H1 (cell line): ENCODE measurements at regions not wholly inside any gene's neighbourhood (a gene's known extent, or its start where the extent isn't known, plus 50 kb on each side); places are given as distances from the start of the nearest gene placed in this dataset.

ENCODE experiments used
- CTCF ChIA-PET: fragments of 300-600 bp; sonication (Branson Sonifier 250); formaldehyde crosslinking; loops from one replicate; lab custom pipeline; 2021; ENCODE audit not compliant: partially characterized antibody; lab: Charles Lee
- POLR2A ChIA-PET: fragments of 300-600 bp; sonication (Branson Sonifier 250); formaldehyde crosslinking; loops from one replicate; lab custom pipeline; 2021; ENCODE audit warnings: inconsistent platforms; ENCODE audit not compliant: partially characterized antibody; lab: Charles Lee
- DNase-seq, 2 experiments: peaks; one replicate each; pipeline versions ENCODE4 v3.0.0 to v3.0.0-alpha.2; 2010 to 2022; ENCODE audit warnings: low spot score in 2 of 2, low read depth in 1 of 2, mixed read lengths in 1 of 2
- FAIRE-seq: peaks from 2 replicates; lab custom pipeline; 2011; peaks lifted over from hg19 to GRCh38; lab: Jason Lieb, UNC
- H2AFZ ChIP-seq: 2 replicates; pipeline ENCODE4 v1.8.1; 2012; ENCODE audit warnings: low read length, inconsistent platforms
- H2AK5ac ChIP-seq: 2 replicates; pipeline ENCODE4 v1.6.1; 2013; ENCODE audit warnings: low read depth, low read length
- H2BK120ac ChIP-seq: replicated peaks from 2 replicates; pipeline ENCODE3; 2013; ENCODE audit warnings: low read depth, low read length, inconsistent platforms
- H2BK12ac ChIP-seq: 2 replicates; pipeline ENCODE4 v1.6.1; 2013; ENCODE audit warnings: low read depth, low read length
- H2BK15ac ChIP-seq: 2 replicates; pipeline ENCODE4 v1.6.1; 2013; ENCODE audit warnings: low read length
- H2BK20ac ChIP-seq: 2 replicates; pipeline ENCODE4 v1.6.1; 2013; ENCODE audit warnings: low read length
- H2BK5ac ChIP-seq: 2 replicates; pipeline ENCODE4 v1.6.1; 2013; ENCODE audit warnings: low read depth, low read length
- H3K14ac ChIP-seq: 2 replicates; pipeline ENCODE4 v1.6.1; 2013; ENCODE audit warnings: inconsistent platforms; ENCODE audit not compliant: insufficient read length
- H3K18ac ChIP-seq: 2 replicates; pipeline ENCODE4 v1.6.1; 2013; ENCODE audit warnings: low read length; ENCODE audit errors: extremely low read depth
- H3K23ac ChIP-seq: 2 replicates; pipeline ENCODE4 v1.6.1; 2013; ENCODE audit warnings: inconsistent platforms; ENCODE audit not compliant: insufficient read length
- H3K23me2 ChIP-seq: 2 replicates; pipeline ENCODE4 v1.6.1; 2013; ENCODE audit warnings: low read depth, low read length
- H3K27ac ChIP-seq: 2 replicates; pipeline ENCODE4 v1.6.1; 2011; ENCODE audit warnings: low read depth, low read length, inconsistent platforms
- H3K27me3 ChIP-seq, 4 experiments: replicated peaks in 1 of 4; 1 replicate in 1 of 4; 2 replicates in 3 of 4; pipeline versions ENCODE4 v1.6.1 to v1.8.1; 2011 to 2013; ENCODE audit warnings: low read length in 3 of 4, mild to moderate bottlenecking in 3 of 4, inconsistent platforms in 2 of 4, mixed read lengths in 2 of 4, moderate library complexity in 1 of 4; ENCODE audit not compliant: control insufficient read depth in 3 of 4, insufficient read depth in 3 of 4; ENCODE audit errors: extremely low read depth in 1 of 4
- H3K36me3 ChIP-seq, 4 experiments: 2 replicates each; pipeline versions ENCODE4 v1.6.1 to v1.8.1; 2011 to 2013; ENCODE audit warnings: mild to moderate bottlenecking in 4 of 4, low read length in 3 of 4, moderate library complexity in 2 of 4, control low read depth in 1 of 4, inconsistent platforms in 1 of 4; ENCODE audit not compliant: insufficient read depth in 4 of 4, control insufficient read depth in 2 of 4
- H3K4ac ChIP-seq: replicated peaks from 2 replicates; pipeline ENCODE3; 2013; ENCODE audit warnings: low read length, low read depth, mixed read lengths, inconsistent platforms; ENCODE audit not compliant: insufficient read length
- H3K4me1 ChIP-seq, 4 experiments: replicated peaks in 1 of 4; 1 replicate in 1 of 4; 2 replicates in 3 of 4; pipeline versions ENCODE4 v1.6.1 to v1.8.1; 2011 to 2013; ENCODE audit warnings: low read length in 3 of 4, inconsistent platforms in 2 of 4, mixed read lengths in 1 of 4; ENCODE audit not compliant: insufficient read depth in 4 of 4, control insufficient read depth in 3 of 4
- H3K4me2 ChIP-seq, 2 experiments: 2 replicates each; pipeline versions ENCODE4 v1.6.1 to v1.8.1; 2011 to 2013; ENCODE audit warnings: low read depth in 2 of 2, low read length in 2 of 2, control low read depth in 1 of 2, inconsistent platforms in 1 of 2, mild to moderate bottlenecking in 1 of 2; ENCODE audit not compliant: insufficient read depth in 1 of 2
- H3K4me3 ChIP-seq, 4 experiments: fragments of 200-600, 300-600 bp in 1 of 4; sonication (generic), shearing (Covaris generic), sonication (Bioruptor Twin) in 1 of 4; 2 replicates each; pipeline versions ENCODE4 v1.5.1 to v1.8.1; 2011 to 2016; ENCODE audit warnings: low read length in 4 of 4, low read depth in 3 of 4, control low read depth in 2 of 4, inconsistent platforms in 2 of 4, mild to moderate bottlenecking in 2 of 4, mixed read lengths in 1 of 4, moderate library complexity in 1 of 4; ENCODE audit not compliant: insufficient read depth in 2 of 4; ENCODE audit errors: extremely low read depth in 1 of 4
- H3K56ac ChIP-seq: replicated peaks from 2 replicates; pipeline ENCODE3; 2013; ENCODE audit warnings: low read depth, mild to moderate bottlenecking, mixed read lengths, low read length, inconsistent platforms; ENCODE audit not compliant: insufficient read length
- H3K79me1 ChIP-seq: 2 replicates; pipeline ENCODE4 v1.6.1; 2013; ENCODE audit warnings: low read depth, low read length, control low read depth
- H3K79me2 ChIP-seq, 2 experiments: 2 replicates each; pipeline versions ENCODE4 v1.6.1 to v1.8.1; 2012 to 2013; ENCODE audit warnings: low read length in 2 of 2, mild to moderate bottlenecking in 2 of 2, inconsistent platforms in 1 of 2; ENCODE audit not compliant: insufficient read depth in 2 of 2, control insufficient read depth in 1 of 2
- H3K9ac ChIP-seq, 4 experiments: replicated peaks in 1 of 4; 1 replicate in 1 of 4; 2 replicates in 3 of 4; pipeline versions ENCODE4 v1.6.1 to v1.8.1; 2011 to 2013; ENCODE audit warnings: low read depth in 3 of 4, low read length in 3 of 4, control low read depth in 2 of 4, mild to moderate bottlenecking in 2 of 4, moderate library complexity in 2 of 4, inconsistent platforms in 1 of 4; ENCODE audit errors: extremely low read depth in 1 of 4
- H3K9me3 ChIP-seq, 2 experiments: 2 replicates each; pipeline versions ENCODE4 v1.6.1 to v1.8.1; 2012 to 2013; ENCODE audit warnings: mild to moderate bottlenecking in 2 of 2, moderate library complexity in 2 of 2, control low read depth in 1 of 2, inconsistent platforms in 1 of 2, low read depth in 1 of 2, low read length in 1 of 2, mixed read lengths in 1 of 2; ENCODE audit not compliant: insufficient read depth in 2 of 2
- H4K20me1 ChIP-seq, 2 experiments: replicated peaks in 1 of 2; 2 replicates each; pipeline versions ENCODE3 to v1.8.1; 2011 to 2013; ENCODE audit warnings: inconsistent platforms in 2 of 2, low read length in 2 of 2, mild to moderate bottlenecking in 1 of 2; ENCODE audit not compliant: insufficient read depth in 2 of 2, control insufficient read depth in 1 of 2
- H4K5ac ChIP-seq: 2 replicates; pipeline ENCODE4 v1.6.1; 2013; ENCODE audit warnings: low read length, low read depth, mixed read lengths, inconsistent platforms; ENCODE audit not compliant: insufficient read length
- H4K8ac ChIP-seq: 2 replicates; pipeline ENCODE4 v1.8.0; 2013; ENCODE audit warnings: mild to moderate bottlenecking, moderate library complexity, low read length, inconsistent platforms; ENCODE audit not compliant: insufficient read depth; ENCODE audit errors: extremely low read depth
- H4K91ac ChIP-seq: replicated peaks from 2 replicates; pipeline ENCODE3; 2013; ENCODE audit warnings: low read length, mixed read lengths, inconsistent platforms; ENCODE audit not compliant: insufficient read length
- RAD21 ChIP-seq, 2 experiments: IDR thresholded peaks in 1 of 2; conservative IDR thresholded peaks in 1 of 2; 2 replicates each; pipeline ENCODE4 v1.6.1; 2011; ENCODE audit warnings: low read depth in 2 of 2, low read length in 2 of 2, improper control_type of control experiment in 1 of 2, inconsistent platforms in 1 of 2, mild to moderate bottlenecking in 1 of 2, moderate library complexity in 1 of 2
- SP1 ChIP-seq: IDR thresholded peaks from 2 replicates; pipeline ENCODE4 v1.6.1; 2011; ENCODE audit warnings: low read depth, low read length
- TCF12 ChIP-seq: IDR thresholded peaks from 2 replicates; pipeline ENCODE4 v1.6.1; 2011; ENCODE audit warnings: low read depth, mild to moderate bottlenecking, low read length
- WGBS, 2 experiments: shearing (Covaris generic) in 1 of 2; methylation state at CpG; one replicate each; pipeline versions ENCODE4 v1.1.6 to v1.1.7; 2013 to 2015; ENCODE audit warnings: low lambda C conversion rate in 2 of 2, mixed read lengths in 2 of 2, inconsistent platforms in 1 of 2, low coverage in 1 of 2, missing lambda C conversion rate in 1 of 2; ENCODE audit not compliant: insufficient replicate concordance in 2 of 2, insufficient coverage in 1 of 2, insufficient read length in 1 of 2; ENCODE audit errors: extremely low coverage in 1 of 2, missing lambda C conversion rate in 1 of 2; 5-methylcytosine and 5-hydroxymethylcytosine counted together
- TF ChIP-seq, protein P1 (sequence below): IDR thresholded peaks from 2 replicates; pipeline ENCODE4 v1.6.1; 2012; ENCODE audit warnings: low read length, inconsistent platforms
- TF ChIP-seq, protein P2 (sequence below): IDR thresholded peaks from 2 replicates; pipeline ENCODE4 v1.6.1; 2012; ENCODE audit warnings: inconsistent platforms

DNA sequence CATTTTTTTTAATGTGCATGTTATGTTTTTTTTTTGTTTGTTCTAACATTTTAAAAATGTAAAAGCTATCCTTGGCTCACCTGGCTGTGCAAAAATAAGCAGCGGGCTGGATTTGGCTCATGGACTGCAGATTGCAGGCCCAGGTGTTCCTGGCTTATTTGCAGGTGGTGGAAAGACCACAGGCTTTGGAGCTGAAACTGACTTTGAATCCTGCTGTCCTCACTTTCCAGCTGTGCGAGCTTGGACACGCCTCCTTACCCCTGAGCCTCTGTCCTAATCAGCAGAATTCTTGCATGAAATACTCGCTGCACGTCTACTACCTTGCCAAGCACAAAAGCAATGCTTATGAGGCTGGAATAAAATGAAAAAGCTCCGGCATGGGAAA is 188.7 kb upstream of the TPM1 start:
- Histone ChIP-seq H4K8ac (no peak overlapping the region), H2BK15ac (peak overlapping the region; percentile 65; the same call in 1 of the 2 replicates), H3K4me3 (no peak overlapping the region), H3K27ac (no peak overlapping the region), H3K27me3 (no peaks in the 10 kb centered on the region), H2BK5ac (peak overlapping the region; percentile 48; the same call in 1 of the 2 replicates), H3K9ac (no peak overlapping the region), H3K79me1 (no peaks in the 10 kb centered on the region), H2BK120ac (no peak overlapping the region), H2BK20ac (0 out of 2 replicates have a peak overlapping the region, but pooled peaks have one; percentile 66), H3K79me2 (no peaks in the 10 kb centered on the region), H4K5ac (no peak overlapping the region), H4K20me1 (no peaks in the 10 kb centered on the region), H2AFZ (no peak overlapping the region), H2AK5ac (peak overlapping the region; percentile 77; the same call in 1 of the 2 replicates), H3K9me3 (no peaks in the 10 kb centered on the region), H3K4me1 (peaks cover 11 to 29% (median 25%) of the 10 kb centered on the region in 4 experiments), H3K23me2 (no peaks in the 10 kb centered on the region; the same call in 1 of the 2 replicates), H3K14ac (no peak overlapping the region), H3K36me3 (no peaks in the 10 kb centered on the region), H2BK12ac (peak overlapping the region; percentile 60; the same call in 1 of the 2 replicates), H3K18ac (peak overlapping the region; percentile 17), H3K4me2 (peak overlapping the region in 1 of 2 experiments; percentile 15; a peak in 1 of 4 replicates), H4K91ac (no peak overlapping the region), H3K56ac (no peak overlapping the region), H3K23ac (no peak overlapping the region), H3K4ac (no peak overlapping the region)
- WGBS, 2 experiments = 55% methylated on average over 6 of the region's 6 CpGs; no CpG with 5 or more reads in 1 of the 2 experiments
- CTCF ChIA-PET = interaction anchor here (0.6 to 2.1 kb wide), 8 partner anchors 13 to 1212 kb away, joined by 3 to 5 read pairs (median 4); no protein-coding TSS in a partner anchor
- FAIRE-seq = peak; percentile 39
- DNase-seq = no peak
- TF ChIP-seq TCF12 = peak; percentile 87
- TF ChIP-seq, protein P1, sequence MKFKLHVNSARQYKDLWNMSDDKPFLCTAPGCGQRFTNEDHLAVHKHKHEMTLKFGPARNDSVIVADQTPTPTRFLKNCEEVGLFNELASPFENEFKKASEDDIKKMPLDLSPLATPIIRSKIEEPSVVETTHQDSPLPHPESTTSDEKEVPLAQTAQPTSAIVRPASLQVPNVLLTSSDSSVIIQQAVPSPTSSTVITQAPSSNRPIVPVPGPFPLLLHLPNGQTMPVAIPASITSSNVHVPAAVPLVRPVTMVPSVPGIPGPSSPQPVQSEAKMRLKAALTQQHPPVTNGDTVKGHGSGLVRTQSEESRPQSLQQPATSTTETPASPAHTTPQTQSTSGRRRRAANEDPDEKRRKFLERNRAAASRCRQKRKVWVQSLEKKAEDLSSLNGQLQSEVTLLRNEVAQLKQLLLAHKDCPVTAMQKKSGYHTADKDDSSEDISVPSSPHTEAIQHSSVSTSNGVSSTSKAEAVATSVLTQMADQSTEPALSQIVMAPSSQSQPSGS = no peak
- peak; percentile 76; the same call in 1 of the 2 replicates for TF ChIP-seq SP1
- TF ChIP-seq RAD21 (IDR thresholded peaks at IDR 0.05 in 1 of 2, conservative IDR thresholded peaks at IDR 0.05 in 1 of 2; ENCODE audit: low read depth in 2 of 2, low read length in 2 of 2) = 0 out of 4 replicates have a peak, but pooled peaks of 1 of the 2 experiments have one; percentile 0
- TF ChIP-seq, protein P2, sequence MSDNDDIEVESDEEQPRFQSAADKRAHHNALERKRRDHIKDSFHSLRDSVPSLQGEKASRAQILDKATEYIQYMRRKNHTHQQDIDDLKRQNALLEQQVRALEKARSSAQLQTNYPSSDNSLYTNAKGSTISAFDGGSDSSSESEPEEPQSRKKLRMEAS = 0 out of 2 replicates have a peak, but pooled peaks have one; percentile 34
- POLR2A ChIA-PET = interaction anchor here (1.0 to 12.8 kb wide), 4 partner anchors 13 to 191 kb away, joined by 3 to 195 read pairs (median 3); partner anchors contain the start of gene TPM1
